ENCODE measurements at regions not wholly inside any gene's neighbourhood (a gene's known extent, or its start where the extent isn't known, plus 50 kb on each side); places are given as distances from the start of the nearest gene placed in this dataset.

DNA sequence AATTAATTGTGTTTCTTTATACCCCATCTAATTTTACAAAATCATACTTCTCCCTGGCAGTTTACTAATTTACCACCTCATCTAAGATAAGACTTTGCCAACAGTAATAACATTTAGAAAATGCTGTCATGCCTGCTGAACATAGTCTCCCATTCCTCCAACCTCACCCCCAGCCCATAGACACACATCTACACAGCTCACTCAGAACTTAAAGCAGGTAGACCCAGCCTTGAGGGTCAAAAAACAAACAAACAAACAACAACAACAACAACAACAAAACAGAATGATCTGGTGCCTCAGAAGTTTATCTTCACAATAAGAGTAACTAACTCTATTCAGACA lies 94.0 kb downstream of the ZC3H11B start:
- TF ChIP-seq FOXA1 (IDR thresholded peaks at IDR 0.05): no peak
- no peak for TF ChIP-seq SP1 (IDR thresholded peaks at IDR 0.05)

Data from HEK293T (cell line).